ENCODE measurements at regions not wholly inside any gene's neighbourhood (a gene's known extent, or its start where the extent isn't known, plus 50 kb on each side); places are given as distances from the start of the nearest gene placed in this dataset.

GRCh38 chr1:218765753-218766152 is 407.9 kb upstream of the LYPLAL1 start:
- H3K4me3 ChIP-seq (ENCODE audit: low read depth, low read length) = no peak overlapping the region
- TF ChIP-seq CTCF (IDR thresholded peaks at IDR 0.05; ENCODE audit: insufficient read depth in 1 of 2, low read depth in 1 of 2, low read length in 1 of 2, severe bottlenecking in 1 of 2, unreplicated experiment in 1 of 2) = no peak
- no peak overlapping the region for H3K4me3 Mint-ChIP-seq (ENCODE audit: unreplicated experiment)
- H3K4me1 ChIP-seq = peaks cover 7% of the 10 kb centered on the region; the same call in 1 of the 2 replicates
- POLR2A ChIA-PET = no interaction called here
- DNase-seq = no peak
- CTCF ChIA-PET = no interaction called here
- no peak overlapping the region for H3K27ac Mint-ChIP-seq (ENCODE audit: unreplicated experiment)
- intact Hi-C loops (cut with micrococcal nuclease; ENCODE audit: unreplicated experiment) = no loop called here
- BruUV-seq (replicated peaks) = no TSS peak
- H3K4me1 Mint-ChIP-seq (ENCODE audit: low read depth, unreplicated experiment) = no peaks in the 10 kb centered on the region
- H3K36me3 Mint-ChIP-seq (ENCODE audit: insufficient read depth, unreplicated experiment) = no peaks in the 10 kb centered on the region
- no peaks in the 10 kb centered on the region for H3K27me3 Mint-ChIP-seq (ENCODE audit: insufficient read depth, unreplicated experiment)
- no peaks in the 10 kb centered on the region for H3K9me3 Mint-ChIP-seq (ENCODE audit: unreplicated experiment)
- H3K9me3 ChIP-seq = no peaks in the 10 kb centered on the region
- H3K27me3 ChIP-seq (replicated peaks; ENCODE audit: control insufficient read depth, insufficient read depth, low read length) = no peaks in the 10 kb centered on the region
- H3K36me3 ChIP-seq (ENCODE audit: control insufficient read depth, insufficient read depth, low read length) = no peaks in the 10 kb centered on the region

- no peak overlapping the region for H3K4me3 Mint-ChIP-seq (ENCODE audit: unreplicated experiment)
- H3K9me3 ChIP-seq = no peaks in the 10 kb centered on the region
- H3K4me1 Mint-ChIP-seq (ENCODE audit: low read depth, unreplicated experiment) = no peaks in the 10 kb centered on the region
- TF ChIP-seq CTCF (IDR thresholded peaks at IDR 0.05; ENCODE audit: insufficient read depth in 1 of 2, low read depth in 1 of 2, low read length in 1 of 2, severe bottlenecking in 1 of 2, unreplicated experiment in 1 of 2) = no peak
- no peaks in the 10 kb centered on the region for H3K4me1 ChIP-seq
- H3K27me3 ChIP-seq (replicated peaks; ENCODE audit: control insufficient read depth, insufficient read depth, low read length) = no peaks in the 10 kb centered on the region
- ChIA-PET CTCF (no interaction called here), POLR2A (no interaction called here)
- DNase-seq = no peak
- H3K27me3 Mint-ChIP-seq (ENCODE audit: insufficient read depth, unreplicated experiment) = no peaks in the 10 kb centered on the region
- H3K36me3 Mint-ChIP-seq (ENCODE audit: insufficient read depth, unreplicated experiment) = no peaks in the 10 kb centered on the region
- no peaks in the 10 kb centered on the region for H3K36me3 ChIP-seq (ENCODE audit: control insufficient read depth, insufficient read depth, low read length)
- no TSS peak for BruUV-seq (replicated peaks)
- H3K27ac Mint-ChIP-seq (ENCODE audit: unreplicated experiment) = no peak overlapping the region
- intact Hi-C loops (cut with micrococcal nuclease; ENCODE audit: unreplicated experiment) = no loop called here
- no peaks in the 10 kb centered on the region for H3K9me3 Mint-ChIP-seq (ENCODE audit: unreplicated experiment)
- H3K4me3 ChIP-seq (ENCODE audit: low read depth, low read length) = no peak overlapping the region
Observed at GRCh38 chr1:218771931-218772330, 401.7 kb upstream of the LYPLAL1 start.

- Mint-ChIP-seq H3K4me1 (ENCODE audit: low read depth, unreplicated experiment) (no peaks in the 10 kb centered on the region), H3K27me3 (ENCODE audit: insufficient read depth, unreplicated experiment) (no peaks in the 10 kb centered on the region), H3K9me3 (ENCODE audit: unreplicated experiment) (no peaks in the 10 kb centered on the region), H3K27ac (ENCODE audit: unreplicated experiment) (no peak overlapping the region), H3K4me3 (ENCODE audit: unreplicated experiment) (no peak overlapping the region), H3K36me3 (ENCODE audit: insufficient read depth, unreplicated experiment) (no peaks in the 10 kb centered on the region)
- Histone ChIP-seq H3K4me3 (ENCODE audit: low read depth, low read length) (no peak overlapping the region), H3K4me1 (no peaks in the 10 kb centered on the region), H3K36me3 (ENCODE audit: control insufficient read depth, insufficient read depth, low read length) (no peaks in the 10 kb centered on the region), H3K9me3 (no peaks in the 10 kb centered on the region), H3K27me3 (replicated peaks; ENCODE audit: control insufficient read depth, insufficient read depth, low read length) (no peaks in the 10 kb centered on the region)
- no peak for TF ChIP-seq CTCF (IDR thresholded peaks at IDR 0.05; ENCODE audit: insufficient read depth in 1 of 2, low read depth in 1 of 2, low read length in 1 of 2, severe bottlenecking in 1 of 2, unreplicated experiment in 1 of 2)
- intact Hi-C loops (cut with micrococcal nuclease; ENCODE audit: unreplicated experiment) = no loop called here
- ChIA-PET POLR2A (no interaction called here), CTCF (no interaction called here)
- no peak for DNase-seq
- BruUV-seq (replicated peaks) = no TSS peak
Observed at GRCh38 chr1:218772575-218772974, 401.1 kb upstream of the LYPLAL1 start.
